NCI-H1105 (cell line): ENCODE measurements at regions not wholly inside any gene's neighbourhood (a gene's known extent, or its start where the extent isn't known, plus 50 kb on each side); places are given as distances from the start of the nearest gene placed in this dataset.
A peak's percentile ranks its signal among the peaks of the same experiment; 100 is the strongest.

Source experiments
- DNase-seq: peaks from one replicate; lab custom pipeline; 2025; lab: John Stamatoyannopoulos, UW

DNA sequence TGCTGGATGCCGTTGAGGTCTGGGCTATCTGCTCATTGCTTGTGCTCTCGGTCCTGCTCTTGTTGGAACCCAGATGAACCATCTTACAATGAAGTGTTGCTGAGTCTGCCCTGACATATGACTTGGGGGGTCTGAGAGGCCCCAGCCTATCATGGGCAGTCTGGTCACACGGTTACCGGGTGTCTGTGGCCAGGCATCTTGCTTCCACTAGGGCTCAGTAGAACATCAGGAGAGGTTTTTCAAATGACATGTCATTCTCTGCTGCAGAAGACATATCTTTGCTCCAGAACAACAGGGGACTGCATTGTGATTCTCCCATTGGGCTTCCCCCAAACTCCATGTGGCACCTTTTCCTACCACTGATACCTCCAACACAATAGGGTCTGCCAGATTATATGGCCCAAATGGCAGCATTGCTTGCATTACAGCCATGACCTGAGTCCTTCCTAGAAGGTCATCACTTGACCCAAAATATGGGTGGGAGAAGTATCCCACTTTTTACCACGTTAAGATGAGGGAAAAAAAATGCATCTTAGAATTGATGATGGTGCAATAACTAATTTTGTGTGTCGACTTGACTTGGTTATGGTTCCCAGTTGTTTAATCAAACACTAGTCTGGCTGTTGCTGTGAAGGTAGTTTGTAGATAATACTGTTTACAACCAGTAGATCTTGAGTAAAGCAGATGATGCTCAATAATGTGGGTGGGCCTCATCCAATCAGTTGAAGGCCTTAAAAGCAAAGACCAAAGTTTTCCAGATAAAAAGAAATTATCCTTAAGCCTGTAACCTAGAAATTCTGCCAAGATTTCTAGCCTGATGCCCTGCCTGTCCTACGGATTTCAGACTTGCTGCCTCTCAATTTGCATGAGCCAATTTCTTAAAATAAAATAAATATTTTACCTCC, 241.0 kb downstream of the QKI start:
- DNase-seq = no peak

DNA sequence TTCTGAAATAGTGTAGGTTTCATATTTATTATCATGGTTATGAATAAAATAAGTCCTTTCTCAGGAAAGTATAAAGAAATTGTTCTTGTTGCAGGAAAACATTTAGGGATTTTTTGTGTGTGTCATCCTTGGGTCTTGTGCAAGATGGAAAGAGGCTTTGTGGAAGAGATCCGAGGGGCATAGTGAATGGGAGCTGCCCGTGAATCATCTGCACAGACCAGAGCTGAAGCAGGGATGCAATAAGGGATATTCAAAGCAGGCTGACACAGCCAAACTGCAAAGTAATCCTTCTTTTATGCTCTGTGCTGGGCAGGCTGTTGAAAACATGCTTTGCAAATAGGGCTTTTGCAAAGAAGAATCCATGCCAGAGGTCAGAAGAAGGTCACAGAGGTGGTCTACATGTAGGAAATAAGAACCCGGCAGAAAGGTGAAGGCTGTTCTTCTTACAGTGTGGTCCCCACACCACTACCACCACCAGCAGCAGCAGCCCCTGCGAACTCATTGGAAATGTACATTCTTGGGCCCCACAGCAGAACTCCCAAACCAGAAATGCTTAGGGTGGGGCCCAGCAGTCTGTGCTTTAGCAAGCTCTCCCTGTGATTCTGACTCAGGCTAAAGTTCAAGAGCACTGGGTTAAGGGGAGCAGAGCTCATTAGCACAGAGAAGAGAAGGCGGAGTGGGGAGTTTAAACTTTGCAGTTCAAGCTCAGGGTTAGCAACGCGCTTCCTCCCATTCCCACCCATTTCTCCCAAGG, 237.6 kb downstream of the QKI start:
- no peak for DNase-seq

DNA sequence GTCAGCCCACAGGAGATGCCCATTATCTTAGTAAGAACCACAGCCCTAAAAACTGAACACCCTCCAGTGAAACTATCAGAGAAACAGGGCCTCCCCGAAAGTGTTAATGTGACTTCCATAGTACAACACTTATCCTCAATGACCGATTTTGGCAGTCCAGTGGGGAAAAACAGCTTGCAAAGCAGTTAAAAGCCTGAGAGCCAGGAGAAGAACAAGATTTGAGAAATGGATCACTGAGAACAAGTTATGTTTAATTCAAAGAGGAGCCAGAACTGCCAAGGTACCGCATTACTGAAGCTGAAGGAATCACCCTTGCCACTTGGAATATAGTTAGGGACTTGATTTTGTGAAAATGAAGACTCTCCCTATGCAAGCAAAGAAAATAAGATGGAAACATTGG, 236.9 kb downstream of the QKI start:
- no peak for DNase-seq

DNA sequence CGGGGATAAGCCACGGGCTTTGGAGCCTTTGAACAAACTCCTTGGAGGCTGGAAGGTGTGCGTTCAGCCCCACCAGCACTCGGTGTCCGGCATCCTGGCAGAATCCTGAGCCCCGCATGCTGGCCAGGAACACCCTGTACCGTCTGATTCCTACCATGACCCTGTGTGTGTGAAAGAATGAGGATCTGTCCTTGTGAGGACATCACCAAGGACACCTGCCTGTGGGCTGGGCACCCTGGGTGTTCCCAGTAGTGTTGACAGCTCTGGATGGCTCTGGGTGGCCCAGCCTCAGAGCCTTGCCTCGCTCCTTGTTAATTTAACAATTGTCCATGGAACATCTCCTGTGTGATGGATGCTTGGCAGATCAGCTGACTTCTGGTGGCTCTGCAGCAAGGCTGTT, 234.3 kb downstream of the QKI start:
- DNase-seq = no peak

DNA sequence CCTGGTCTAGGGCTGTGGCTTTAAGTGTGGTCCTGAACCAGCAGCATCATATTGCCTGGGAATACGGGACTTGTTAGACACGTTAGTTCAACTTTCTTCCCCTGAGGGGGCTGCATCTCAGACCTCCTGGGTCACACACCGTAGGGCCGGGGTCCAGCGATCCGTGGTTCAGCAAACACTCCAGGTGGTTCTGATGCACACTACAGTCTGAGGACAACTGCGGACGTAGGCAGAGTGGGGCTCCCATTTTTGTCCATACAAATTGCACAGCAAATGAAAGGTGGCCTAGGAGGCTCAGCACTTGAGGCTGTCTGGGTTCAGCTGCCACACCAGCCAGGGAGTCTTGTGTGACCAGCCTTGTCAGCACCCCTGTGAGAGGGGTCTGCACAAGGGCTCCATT, 233.1 kb downstream of the QKI start:
- DNase-seq = no peak

DNA sequence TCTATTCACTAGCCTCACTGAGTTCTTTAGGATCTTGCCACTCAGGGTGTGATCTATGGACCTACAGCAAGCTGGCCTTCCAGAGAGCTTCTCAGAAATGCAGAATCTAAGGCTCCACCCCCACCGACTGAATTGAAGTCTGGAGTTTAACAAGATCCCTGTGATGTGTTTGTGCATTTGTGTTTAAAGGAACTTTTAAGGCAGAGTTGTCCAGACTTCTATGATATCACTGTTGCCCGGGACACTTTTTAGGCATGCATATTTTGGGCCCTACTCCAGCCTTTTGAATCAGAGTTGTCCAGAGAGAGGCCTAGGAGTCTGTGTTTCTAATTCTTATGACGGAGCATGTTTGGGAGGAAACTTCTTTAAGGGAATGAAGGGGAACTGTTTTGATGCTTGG, 232.3 kb downstream of the QKI start:
- DNase-seq = no peak

DNA sequence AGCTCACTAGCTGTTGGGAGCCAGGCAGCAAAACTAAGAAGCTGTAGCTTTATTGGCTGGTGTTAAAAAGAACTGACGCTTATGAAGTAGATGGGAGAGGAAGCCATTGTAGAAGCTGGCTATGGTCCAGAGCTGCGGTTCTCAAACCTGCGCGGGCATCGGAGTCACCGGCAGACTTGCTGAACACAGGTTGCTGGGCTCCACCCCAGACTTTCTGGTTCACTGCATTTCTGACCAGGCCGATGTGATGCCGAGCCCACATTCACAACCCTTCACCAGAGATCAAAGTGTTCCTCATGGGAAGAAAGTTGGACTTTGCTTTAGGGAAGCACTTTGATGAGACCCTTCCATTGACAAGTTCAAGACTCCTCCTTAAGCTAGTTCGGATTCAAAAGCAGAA, 231.6 kb downstream of the QKI start:
- no peak for DNase-seq

DNA sequence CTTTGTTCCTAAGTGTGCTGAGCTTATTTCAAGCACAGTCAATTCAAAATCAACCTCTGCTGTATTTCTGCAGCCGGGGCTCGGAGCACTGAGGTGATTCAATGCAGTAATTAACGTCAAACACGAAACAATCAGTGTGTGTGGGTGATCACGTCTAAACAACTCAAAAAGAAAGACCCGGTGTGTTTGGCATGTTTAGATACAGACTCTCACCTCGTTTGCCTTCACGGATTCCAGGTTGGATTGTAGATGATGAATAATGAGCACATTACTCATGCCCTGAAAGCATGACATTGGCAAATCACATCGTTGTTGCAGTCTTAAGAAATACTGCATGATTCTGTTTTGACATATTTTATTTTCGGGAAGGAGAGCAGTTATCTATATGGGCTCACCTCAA, 231.0 kb downstream of the QKI start:
- DNase-seq = no peak

DNA sequence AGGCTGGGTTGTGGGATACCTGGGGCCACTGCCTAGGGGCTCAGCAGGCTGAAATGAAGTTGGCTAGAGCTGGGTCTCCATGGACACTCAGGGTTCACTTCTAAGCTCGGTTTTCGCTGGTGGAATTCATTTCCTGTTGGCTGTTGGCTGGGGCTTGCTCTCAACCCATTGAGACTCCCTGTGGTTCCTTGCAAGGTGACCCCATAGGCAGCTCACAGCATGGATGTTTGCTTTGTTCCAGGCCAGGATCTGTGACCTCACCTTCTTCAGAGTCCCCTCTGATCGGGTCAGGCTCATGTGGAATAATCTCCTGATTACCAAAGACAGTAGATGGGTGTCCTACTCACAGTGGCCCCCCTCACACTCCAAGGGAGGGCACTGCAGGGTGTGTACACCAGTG, 229.3 kb downstream of the QKI start:
- DNase-seq = no peak

DNA sequence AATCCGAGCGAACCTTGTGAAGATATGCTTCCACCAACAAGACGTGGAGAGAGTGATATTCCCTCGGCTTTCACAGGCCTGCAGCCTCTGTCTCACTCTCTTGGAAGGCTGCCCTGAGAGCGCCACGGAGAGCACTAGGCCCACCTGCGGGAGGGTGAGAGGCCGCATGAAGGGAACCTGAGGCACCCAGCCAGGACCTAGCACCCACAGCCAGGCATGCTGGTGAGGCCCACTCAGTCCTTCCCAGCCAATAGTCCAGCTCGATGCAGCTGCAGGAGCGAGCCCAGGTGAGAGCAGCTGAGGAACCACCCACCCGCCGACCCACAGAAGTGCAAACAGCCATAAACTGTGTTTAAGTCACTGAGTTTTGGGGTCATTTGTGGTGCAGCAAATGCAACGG, 227.2 kb downstream of the QKI start:
- DNase-seq = no peak

DNA sequence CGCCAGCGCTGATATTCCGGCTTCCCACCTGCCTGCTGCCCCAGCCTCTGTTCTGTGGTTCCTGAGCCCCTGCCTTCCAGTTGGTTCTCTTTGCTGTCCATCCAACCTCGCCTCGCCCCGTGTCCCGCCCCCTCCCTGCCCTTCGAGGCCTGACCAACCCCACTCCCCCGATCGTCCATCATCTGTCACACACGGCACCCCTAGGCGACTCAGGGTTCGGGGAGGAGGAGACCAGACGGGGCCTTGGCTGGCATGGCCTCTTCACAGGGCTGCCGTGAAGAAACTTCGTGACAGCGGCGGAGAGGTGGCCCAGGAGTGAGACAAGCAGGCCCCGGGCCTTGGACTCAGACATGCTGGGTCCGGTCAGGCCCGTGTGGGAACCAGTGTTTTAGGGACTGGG, 226.1 kb downstream of the QKI start:
- DNase-seq = no peak

DNA sequence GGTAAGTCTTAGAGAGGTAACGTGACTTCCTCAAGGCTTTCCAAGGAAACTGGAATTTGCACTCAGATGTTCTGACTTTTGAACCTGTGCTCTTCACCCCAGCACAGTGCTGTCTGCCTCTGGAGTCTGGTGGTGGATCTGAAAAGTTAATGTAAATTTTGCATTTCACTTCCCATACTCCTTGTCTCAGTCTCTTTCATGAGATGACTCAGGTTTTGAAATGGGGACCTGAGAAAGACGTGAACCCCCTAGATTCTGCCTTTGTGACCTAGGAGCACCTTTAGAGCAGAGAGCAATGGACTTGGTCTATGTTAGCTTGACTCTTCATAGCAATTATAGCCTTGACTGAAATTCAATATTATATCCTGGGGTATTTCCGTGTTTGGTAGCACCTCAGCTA, 223.0 kb downstream of the QKI start:
- DNase-seq = no peak

DNA sequence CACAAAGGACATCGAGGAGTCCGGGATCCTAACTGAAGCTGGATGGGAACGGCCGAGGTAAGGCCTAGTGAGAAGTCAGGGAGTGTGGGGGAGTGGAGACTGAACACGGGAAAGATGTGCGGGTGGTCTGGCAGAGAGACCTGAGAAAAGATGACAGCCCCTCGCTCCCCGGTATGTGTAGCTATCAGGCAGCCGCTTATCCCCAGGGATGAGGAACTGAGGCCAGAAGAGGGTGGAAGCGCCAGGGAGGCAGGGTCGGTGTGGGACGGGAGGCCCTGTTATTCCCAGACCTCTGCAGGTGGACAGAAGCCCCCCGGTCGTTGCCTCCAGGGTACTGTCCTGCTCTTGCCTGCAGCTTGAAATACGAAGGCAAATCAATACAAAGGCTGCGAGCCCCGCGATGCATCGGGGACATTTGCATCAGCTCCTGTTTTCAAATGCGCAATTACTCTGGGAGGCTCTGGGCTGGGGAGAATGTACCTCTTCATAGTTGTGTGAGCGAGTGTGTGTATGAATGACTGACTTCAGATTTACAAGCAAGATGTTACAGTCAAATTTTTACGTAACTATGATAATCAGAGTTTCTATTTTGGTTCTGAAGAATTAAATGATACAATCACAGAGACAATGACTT, 221.3 kb downstream of the QKI start:
- DNase-seq = no peak

DNA sequence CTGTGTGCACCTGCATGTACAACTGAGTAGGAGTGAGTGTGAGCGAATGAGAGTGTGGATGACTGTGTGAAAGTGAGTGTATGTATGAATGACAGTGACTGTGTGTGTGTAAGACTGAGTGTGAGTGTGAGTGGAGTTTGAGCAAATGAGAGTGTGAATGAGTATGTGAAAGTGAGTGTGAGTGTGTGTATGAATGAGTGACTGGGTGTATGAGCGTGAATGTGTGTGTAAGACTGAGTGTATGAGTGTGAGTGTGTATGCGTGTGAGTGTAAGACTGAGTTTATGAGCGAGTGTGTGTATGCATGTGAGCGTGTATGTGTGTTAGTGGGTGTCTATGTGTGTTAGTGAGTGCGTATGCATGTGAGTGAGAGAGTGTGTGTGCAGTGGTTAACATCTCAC, 220.8 kb downstream of the QKI start:
- no peak for DNase-seq

DNA sequence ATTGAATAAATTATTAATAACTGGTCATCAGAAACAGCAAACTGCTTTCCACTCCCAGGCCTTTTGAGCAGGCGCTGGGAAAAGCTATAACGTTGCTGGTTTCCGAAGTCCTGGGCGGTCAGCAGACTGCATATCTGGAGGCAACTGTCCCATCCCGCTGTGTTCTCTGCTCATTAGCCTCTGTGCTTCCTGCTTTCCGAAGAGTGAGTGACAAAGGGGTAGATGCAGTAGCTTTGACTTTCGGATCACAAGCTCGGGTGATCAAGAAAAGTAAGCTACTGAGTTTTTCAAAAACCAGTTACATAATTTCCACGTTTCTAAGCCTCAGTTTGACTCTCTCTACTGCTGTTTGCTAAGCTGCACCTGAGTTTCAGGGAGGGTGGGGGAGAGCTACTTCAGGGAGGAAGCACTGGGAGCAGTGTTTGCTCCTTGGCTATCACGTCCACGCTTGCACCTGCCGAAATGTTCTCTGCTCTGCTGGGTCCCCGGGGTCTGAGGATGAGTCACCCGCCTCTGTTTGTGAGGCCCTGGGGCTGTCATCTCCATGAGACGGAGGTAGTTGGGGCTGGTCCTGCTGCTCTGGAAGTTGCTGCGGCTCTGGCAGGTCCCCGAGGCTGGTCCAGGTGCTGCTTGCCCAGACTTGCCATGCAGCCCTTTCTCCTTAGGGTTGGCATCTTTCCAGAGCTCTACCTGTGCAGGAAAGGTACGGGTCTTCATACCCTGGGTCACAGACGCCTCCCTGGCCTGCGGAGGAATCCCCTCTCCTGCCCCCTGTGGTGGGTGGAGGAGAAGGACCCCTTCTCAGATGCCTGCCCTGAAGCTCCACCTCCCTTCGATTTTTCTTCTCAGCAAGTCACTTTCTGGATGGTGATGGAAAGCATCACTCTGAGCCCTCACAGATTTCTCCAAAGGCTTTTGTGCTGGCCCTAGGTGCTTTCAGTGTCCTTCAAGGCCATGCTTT, 220.0 kb downstream of the QKI start:
- DNase-seq = peak; percentile 75

DNA sequence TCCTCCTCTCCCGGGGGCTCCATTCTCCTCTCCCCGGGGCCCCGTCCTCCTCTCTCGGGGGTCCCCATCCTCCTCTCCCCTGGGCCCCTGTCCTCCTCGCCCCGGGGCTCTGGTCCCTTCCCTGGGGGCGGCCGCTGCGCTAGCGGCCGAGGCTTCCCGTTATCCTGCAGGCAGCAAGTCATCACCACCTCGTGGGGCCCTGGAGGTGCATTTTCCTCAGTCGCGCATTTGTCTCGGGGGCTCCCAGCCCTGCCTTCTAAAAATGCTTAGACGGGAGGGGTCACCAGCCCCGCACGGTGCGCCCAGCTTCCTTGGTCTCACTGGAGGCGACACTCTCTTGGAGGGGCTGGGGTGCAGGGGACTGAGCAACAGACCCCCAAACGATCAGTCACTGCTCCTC, 216.5 kb downstream of the QKI start:
- DNase-seq = no peak

DNA sequence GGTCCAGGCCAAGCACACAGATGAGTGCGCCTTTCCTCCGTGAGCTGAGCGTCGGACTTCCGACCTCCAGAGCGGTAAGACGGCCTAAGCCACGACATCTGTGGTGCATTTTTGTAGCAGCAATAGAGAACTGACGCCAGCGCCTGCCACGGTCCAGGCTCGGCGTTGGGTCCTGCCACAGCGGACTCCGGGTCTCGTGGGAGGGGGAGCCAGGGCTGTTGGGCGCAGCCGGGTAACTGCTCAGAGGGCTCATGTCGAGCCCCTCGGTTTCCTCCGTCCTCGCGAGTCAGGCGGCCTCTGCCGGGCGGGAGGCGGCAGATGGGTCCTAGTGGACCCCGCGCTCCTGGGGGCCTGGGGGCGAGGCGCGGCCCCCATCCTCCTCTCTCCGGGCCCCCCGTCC, 216.1 kb downstream of the QKI start:
- DNase-seq = no peak

DNA sequence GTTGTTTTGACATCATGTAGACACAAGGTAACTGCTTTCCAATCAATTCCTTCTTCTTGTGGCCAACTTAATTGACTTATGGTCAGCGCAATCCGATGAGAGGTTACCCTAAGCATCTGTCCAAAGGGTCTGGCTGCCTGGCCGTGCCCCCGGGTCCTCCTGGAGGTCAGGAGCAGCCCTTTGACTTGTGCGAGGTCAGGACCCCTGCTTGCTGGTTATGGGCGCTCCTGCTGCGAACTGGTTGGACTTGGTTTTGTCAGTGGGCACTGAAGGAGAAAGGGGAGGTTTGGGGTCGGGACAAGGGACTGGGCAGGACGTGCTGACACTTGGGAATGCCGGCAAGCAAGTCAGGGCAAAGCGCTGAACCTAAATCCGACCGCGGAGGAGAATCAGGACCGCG, 215.6 kb downstream of the QKI start:
- no peak for DNase-seq
